ENCODE measurements at regions not wholly inside any gene's neighbourhood (a gene's known extent, or its start where the extent isn't known, plus 50 kb on each side); places are given as distances from the start of the nearest gene placed in this dataset.
A peak's percentile ranks its signal among the peaks of the same experiment; 100 is the strongest.

DNA sequence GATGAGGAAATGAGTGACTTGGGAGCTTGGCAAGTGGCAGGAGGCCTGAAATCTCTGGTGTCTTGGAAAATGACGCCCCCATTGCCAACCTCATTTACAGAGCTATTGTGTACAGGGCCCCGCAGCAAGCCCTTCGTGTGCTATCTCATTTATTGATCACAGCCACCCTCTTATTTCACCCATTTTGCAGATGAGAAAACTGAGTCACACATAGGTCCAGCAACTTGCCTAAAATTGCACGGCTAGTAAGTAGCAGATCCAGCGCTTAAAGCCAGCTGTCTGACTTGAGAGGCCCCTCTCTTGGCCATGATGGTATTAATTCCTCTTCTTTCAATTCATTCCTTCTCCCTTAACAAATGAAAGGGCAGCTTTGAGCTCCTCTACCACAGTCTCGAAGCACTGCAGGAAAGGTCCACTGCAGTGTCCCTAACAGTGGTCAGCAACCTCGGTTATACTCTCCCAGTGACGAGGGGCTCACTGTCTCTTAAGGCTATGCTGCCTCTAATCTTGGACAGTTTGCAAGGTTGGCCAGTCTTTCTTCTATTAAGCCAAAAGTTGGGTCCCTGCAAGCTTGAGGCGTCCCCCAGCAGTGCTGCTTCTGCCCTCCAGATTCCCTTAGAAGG, 162.2 kb downstream of the COPRS start:
- TF ChIP-seq POLR2AphosphoS5 (IDR thresholded peaks at IDR 0.05; ENCODE audit: low read depth, low read length) (no peak), SIN3A (IDR thresholded peaks at IDR 0.05; ENCODE audit: borderline replicate concordance, insufficient read depth, low read length) (no peak), FOXP2 (optimal IDR thresholded peaks at IDR 0.05; ENCODE audit: borderline replicate concordance, extremely low read depth, extremely low read length, insufficient read depth) (no peak), TAF1 (IDR thresholded peaks at IDR 0.05; ENCODE audit: borderline replicate concordance, insufficient read depth, low read length) (no peak)
- TF ChIP-seq, protein P1, sequence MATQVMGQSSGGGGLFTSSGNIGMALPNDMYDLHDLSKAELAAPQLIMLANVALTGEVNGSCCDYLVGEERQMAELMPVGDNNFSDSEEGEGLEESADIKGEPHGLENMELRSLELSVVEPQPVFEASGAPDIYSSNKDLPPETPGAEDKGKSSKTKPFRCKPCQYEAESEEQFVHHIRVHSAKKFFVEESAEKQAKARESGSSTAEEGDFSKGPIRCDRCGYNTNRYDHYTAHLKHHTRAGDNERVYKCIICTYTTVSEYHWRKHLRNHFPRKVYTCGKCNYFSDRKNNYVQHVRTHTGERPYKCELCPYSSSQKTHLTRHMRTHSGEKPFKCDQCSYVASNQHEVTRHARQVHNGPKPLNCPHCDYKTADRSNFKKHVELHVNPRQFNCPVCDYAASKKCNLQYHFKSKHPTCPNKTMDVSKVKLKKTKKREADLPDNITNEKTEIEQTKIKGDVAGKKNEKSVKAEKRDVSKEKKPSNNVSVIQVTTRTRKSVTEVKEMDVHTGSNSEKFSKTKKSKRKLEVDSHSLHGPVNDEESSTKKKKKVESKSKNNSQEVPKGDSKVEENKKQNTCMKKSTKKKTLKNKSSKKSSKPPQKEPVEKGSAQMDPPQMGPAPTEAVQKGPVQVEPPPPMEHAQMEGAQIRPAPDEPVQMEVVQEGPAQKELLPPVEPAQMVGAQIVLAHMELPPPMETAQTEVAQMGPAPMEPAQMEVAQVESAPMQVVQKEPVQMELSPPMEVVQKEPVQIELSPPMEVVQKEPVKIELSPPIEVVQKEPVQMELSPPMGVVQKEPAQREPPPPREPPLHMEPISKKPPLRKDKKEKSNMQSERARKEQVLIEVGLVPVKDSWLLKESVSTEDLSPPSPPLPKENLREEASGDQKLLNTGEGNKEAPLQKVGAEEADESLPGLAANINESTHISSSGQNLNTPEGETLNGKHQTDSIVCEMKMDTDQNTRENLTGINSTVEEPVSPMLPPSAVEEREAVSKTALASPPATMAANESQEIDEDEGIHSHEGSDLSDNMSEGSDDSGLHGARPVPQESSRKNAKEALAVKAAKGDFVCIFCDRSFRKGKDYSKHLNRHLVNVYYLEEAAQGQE (IDR thresholded peaks at IDR 0.05; ENCODE audit: insufficient read depth in 1 of 2, low read depth in 2 of 2, low read length in 2 of 2) = no peak

DNA sequence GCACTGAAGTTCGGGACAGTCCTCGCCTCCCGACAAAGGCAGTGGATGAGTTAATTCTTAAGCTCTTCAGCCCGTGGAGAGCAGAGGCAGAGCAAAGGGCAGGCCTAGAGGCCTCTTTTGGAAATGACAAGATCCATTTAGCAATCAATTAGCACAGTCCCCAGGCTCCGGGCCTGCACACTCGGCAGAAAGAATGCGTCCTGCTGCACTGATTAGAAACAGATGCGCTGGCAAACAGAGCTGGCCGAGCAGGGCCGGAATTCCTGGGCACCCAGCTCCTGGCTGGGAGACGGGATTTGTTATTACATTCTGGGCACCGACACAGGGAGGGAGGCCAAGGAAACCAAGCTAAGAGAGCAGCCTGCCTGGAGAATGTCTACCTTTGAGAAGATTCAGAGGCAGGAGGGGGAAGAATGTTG, 162.9 kb downstream of the COPRS start:
- TF ChIP-seq TAF1 (IDR thresholded peaks at IDR 0.05; ENCODE audit: borderline replicate concordance, insufficient read depth, low read length) = no peak
- peak; percentile 39; the same call in 1 of the 2 replicates for TF ChIP-seq POLR2AphosphoS5 (IDR thresholded peaks at IDR 0.05; ENCODE audit: low read depth, low read length)
- peak; percentile 28 for TF ChIP-seq FOXP2 (optimal IDR thresholded peaks at IDR 0.05; ENCODE audit: borderline replicate concordance, extremely low read depth, extremely low read length, insufficient read depth)
- TF ChIP-seq SIN3A (IDR thresholded peaks at IDR 0.05; ENCODE audit: borderline replicate concordance, insufficient read depth, low read length) = peak; percentile 47; the same call in 1 of the 2 replicates
- TF ChIP-seq, protein P1 (IDR thresholded peaks at IDR 0.05; ENCODE audit: insufficient read depth in 1 of 2, low read depth in 2 of 2, low read length in 2 of 2) = peak in 1 of 2 experiments; percentile 58; a peak in 1 of 4 replicates

DNA sequence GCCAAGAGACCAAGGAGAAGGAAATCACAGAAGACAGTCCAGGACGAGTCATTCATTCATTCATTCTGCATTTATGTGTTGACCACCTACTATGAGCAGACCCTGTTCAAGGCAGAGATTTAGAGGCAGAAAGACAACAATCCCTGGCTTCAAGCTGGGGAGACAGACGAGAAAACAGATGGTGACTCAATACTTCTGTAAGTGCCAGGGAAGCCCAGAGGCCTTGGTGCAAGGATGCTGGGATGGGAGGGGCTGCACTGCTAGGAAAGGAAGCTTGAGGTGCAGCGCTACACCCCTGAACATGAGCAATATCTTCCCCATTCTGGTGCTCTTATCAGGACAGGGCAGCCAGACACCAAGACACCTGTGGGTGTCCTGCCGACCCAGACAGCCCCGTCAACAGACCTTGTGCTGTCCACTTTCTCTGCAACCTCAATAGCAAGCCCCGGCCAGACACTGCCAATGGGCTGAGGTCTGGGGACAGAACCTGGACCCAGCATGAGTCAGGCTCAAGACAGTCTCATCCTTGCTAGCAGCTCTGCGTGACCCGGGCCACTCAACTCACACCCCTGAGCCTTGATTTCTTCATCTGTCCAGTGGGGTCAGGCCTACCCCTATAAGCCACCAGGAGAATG, 163.5 kb downstream of the COPRS start:
- TF ChIP-seq, protein P1 (IDR thresholded peaks at IDR 0.05; ENCODE audit: insufficient read depth in 1 of 2, low read depth in 2 of 2, low read length in 2 of 2) = no peak
- TF ChIP-seq POLR2AphosphoS5 (IDR thresholded peaks at IDR 0.05; ENCODE audit: low read depth, low read length) (no peak), TAF1 (IDR thresholded peaks at IDR 0.05; ENCODE audit: borderline replicate concordance, insufficient read depth, low read length) (no peak), SIN3A (IDR thresholded peaks at IDR 0.05; ENCODE audit: borderline replicate concordance, insufficient read depth, low read length) (no peak), FOXP2 (optimal IDR thresholded peaks at IDR 0.05; ENCODE audit: borderline replicate concordance, extremely low read depth, extremely low read length, insufficient read depth) (no peak)

DNA sequence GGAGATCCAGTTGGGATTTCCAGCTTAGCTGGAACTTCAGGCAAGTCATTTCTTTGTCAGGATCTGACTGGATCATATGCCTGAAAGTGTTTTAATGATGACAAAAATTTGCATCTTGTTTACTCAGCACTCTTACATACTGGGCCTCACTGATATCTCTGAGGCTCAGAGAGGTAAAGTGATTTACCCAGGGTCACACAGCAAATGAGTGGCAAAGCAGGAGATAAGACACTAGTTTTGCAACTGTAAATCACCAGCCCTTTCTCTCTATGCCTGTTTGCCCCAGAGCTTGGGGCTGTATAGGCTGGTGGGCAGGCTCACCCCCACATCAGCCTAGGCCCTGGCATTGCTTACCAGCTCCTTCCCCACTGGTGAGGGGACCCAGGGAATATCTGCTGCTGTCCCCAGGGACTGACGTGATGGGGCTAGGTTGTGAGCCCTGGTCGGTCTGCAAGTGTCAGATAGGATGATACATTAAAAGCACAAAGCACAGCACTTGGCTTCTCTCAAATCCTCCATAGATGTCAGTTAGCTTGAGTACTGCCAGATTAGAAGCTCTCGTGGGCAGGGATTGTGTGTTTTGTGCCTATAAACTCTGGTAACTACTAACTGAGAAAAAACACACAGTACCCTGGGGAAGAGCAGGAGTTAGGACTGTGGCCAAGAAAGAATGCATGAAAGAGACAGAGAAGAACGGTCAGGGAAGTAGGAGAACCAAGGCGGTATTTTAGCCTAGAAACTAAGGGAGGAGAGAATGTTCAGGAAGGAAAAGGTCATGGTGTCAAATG, 165.4 kb downstream of the COPRS start:
- TF ChIP-seq SIN3A (IDR thresholded peaks at IDR 0.05; ENCODE audit: borderline replicate concordance, insufficient read depth, low read length) = no peak
- no peak for TF ChIP-seq FOXP2 (optimal IDR thresholded peaks at IDR 0.05; ENCODE audit: borderline replicate concordance, extremely low read depth, extremely low read length, insufficient read depth)
- TF ChIP-seq, protein P1 (IDR thresholded peaks at IDR 0.05; ENCODE audit: insufficient read depth in 1 of 2, low read depth in 2 of 2, low read length in 2 of 2) = no peak
